Fibroblast of skin of scalp (primary cell): ENCODE measurements at regions not wholly inside any gene's neighbourhood (a gene's known extent, or its start where the extent isn't known, plus 50 kb on each side); places are given as distances from the start of the nearest gene placed in this dataset.
"Not testable (repeated sequence)": the region's sequence is repeated elsewhere in the genome, so short reads cannot be mapped to it uniquely, and the experiment has no call there.

ENCODE experiments used
- DNase-seq: peaks from one replicate; pipeline ENCODE4 v3.0.0-alpha.2; 2013

DNA sequence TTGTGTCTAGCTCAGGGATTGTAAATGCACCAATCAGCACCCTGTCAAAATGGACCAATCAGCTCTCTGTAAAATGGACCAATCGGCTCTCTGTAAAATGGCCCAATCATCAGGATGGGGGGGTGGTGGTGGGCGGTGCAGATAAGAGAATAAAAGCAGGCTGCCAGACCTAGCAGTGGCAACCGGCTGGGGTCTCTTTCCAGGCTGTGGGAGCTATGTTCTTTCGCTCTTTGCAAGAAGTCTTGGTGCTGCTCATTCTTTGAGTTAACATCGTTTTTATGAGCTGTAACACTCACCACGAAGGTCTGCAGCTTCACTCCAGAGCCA lies 328.9 kb upstream of the KLF4 start:
- DNase-seq, result not testable (repeated sequence)

GRCh38 chr9:107817595-107818502 lies 328.3 kb upstream of the KLF4 start:
- not testable (repeated sequence) for DNase-seq

- no peak for DNase-seq
Measured at GRCh38 chr9:107816561-107817021, 327.0 kb upstream of the KLF4 start.

DNA sequence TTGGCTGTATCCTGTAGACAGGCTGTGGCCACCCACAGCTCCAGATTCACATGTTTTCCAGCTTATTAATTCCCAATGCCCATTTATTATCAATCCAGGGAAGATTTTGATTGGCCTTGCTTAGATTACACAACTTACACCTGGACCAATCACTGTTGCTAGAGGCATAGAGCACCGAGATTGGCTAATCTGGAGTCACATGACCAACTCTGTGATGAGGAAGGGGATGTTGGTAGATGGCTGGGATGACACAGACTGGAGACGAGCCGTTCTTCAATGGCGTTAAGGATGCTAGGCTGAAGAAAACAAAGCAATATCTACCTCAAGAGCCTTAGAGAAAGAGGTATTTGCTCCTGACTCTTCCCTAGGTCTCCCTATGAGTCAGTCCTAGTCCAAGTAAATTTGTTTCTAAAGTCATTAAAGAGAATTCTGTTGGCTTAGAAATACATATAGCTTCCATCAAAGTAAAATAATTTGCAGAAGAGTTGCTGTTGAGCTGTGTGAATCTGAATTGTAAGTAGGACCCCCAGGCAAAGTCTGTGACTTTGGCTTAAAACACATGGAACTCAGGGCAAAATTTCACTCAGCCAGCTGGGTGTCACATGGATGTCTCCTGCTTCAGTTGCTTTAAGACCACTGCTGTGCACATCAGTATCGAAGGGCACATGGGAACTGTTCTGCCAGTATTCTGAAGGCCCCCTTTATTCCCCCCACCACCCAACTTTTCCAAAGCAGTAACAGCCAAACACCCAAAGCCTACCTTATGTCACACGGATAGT lies 326.4 kb upstream of the KLF4 start:
- no peak for DNase-seq

GRCh38 chr9:107813287-107813686 lies 323.7 kb upstream of the KLF4 start:
- DNase-seq, result no peak

DNA sequence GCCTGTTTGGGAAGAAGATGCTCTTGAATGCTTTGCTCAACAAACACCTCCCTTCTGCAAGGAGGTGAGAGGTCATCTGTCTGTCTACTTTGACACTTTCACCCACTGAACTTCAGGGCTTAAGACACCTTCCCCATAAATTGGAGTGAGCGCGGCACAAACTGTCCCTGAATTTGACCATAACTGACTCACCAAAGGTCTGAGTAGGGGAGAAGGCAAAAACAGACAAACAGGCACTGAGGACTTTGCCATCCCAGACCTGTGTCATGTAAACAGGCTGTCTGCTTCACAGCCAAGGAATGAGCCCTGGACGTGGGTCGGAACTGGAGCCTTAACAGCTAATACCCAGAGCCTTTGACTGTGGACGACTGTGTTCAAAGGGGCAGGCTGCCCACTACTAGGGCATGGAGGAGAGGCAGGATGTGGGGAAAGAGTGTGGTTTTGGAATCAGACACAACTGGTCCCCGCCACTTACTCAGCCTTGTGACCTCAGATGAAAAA lies 320.9 kb upstream of the KLF4 start:
- DNase-seq, result no peak

- peak; percentile 11 for DNase-seq
Measured at GRCh38 chr9:107809871-107810460, 320.4 kb upstream of the KLF4 start.

- DNase-seq, result peak; percentile 49
Measured at GRCh38 chr9:107807183-107807582, 317.6 kb upstream of the KLF4 start.

DNA sequence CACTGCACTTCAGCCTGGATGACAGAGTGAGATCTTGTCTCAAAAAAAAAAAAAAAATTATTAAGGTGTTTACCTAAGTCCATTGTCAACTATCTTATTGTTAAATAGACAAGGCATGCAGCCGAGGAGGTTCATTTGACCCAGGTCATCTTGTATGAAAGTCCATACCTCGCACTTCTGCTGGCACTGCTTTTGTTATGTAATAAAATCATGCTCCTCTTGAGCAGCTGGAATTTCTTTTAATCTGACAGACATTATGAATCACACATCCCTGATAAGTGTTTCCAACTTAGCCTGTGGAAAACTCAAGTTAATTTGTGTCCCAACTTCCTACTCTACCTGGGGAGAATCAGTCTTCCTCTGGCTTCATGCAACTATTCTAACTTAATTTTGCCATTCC lies 315.6 kb upstream of the KLF4 start:
- no peak for DNase-seq

- DNase-seq, result no peak
Measured at GRCh38 chr9:107794259-107794658, 304.7 kb upstream of the KLF4 start.

DNA sequence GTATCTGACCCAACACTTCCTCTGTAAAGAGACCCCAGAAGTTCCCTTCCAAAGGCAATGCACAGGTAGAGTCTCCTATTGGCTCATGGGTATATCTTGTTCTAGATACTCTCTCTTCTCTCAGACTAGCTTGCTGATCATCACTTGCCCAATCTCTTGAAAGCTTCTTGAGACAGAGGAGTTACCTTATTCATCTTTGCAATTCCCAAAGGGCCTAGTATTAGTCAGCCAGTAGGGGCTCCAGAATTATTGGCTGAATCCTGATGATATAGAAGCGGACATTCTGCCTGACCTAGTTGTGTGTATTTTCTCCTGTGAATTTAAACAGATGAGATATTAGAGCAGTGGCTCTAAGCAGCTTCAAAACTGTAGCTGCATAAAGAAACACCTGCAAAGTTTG lies 304.0 kb upstream of the KLF4 start:
- DNase-seq, result no peak

DNA sequence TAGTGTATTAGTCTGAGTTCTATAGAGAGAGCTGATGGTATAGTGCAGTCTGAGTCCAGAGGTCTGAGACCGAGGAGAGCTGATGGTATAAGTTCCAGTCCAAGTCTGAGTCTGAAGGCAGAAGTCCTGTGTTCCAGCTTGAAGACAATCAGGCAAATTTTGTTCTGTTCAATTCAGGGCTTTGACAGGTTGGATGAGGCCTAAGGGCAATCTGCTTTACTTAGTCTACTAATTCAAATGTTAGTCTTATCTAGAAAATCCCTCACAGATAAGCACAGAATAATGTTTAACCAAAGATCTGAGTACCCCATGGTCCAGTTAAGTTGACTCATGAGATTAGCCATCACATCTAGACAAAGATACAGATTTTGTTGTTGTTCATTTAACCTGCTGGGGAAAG lies 303.0 kb upstream of the KLF4 start:
- no peak for DNase-seq

- no peak for DNase-seq
Measured at GRCh38 chr9:107792006-107792405, 302.4 kb upstream of the KLF4 start.

DNA sequence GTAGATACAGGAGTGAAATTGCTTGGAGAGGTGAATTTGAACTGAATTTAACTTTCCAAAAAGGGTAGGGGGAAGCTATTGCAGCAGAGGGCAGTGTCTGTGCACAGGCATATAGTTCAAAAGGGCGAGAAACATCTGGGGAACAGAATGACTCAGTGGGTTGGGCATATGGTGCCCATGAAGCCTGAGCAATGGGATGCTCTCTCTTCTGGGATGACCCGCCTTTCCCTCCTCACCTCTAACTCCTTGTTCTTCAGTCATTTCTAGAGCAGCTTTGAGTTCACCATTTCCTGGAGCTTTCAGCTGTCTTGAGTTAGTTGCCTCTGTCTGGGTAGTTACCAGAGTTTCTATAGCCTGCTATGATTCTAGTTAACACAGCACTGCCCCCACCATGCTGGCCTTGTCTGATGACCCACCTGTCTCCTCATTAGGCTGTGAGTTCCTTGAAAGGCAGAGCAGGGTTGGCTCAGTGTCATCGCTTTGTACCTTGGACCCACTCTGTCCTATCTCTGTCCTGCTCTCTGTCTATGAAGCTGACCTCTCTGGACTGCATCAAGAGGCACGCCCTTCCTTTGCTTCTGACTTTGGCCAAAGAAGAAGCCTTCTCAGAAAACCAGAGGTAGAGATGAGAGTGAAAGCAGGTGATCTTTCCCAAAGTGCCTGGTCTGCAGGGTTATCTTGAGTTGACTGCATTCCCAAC lies 299.6 kb upstream of the KLF4 start:
- no peak for DNase-seq

DNA sequence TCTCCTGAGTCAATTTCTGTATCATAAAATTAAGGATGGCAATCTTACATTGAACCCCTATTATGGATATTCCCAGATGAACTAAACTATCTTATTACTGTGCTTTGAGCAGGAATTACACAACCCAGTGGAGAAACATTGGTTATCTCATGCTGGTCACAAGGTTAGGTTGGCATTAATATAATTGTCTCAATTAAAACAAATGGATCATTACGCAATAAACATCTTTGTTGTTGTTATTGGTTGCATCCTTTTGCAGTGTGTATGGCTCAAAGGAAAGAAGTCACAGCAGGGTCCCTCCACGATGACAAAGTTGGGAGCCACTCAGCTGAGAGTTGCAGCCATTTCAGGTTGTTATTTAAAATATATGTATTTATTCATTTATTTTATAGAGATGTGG lies 297.0 kb upstream of the KLF4 start:
- no peak for DNase-seq

DNA sequence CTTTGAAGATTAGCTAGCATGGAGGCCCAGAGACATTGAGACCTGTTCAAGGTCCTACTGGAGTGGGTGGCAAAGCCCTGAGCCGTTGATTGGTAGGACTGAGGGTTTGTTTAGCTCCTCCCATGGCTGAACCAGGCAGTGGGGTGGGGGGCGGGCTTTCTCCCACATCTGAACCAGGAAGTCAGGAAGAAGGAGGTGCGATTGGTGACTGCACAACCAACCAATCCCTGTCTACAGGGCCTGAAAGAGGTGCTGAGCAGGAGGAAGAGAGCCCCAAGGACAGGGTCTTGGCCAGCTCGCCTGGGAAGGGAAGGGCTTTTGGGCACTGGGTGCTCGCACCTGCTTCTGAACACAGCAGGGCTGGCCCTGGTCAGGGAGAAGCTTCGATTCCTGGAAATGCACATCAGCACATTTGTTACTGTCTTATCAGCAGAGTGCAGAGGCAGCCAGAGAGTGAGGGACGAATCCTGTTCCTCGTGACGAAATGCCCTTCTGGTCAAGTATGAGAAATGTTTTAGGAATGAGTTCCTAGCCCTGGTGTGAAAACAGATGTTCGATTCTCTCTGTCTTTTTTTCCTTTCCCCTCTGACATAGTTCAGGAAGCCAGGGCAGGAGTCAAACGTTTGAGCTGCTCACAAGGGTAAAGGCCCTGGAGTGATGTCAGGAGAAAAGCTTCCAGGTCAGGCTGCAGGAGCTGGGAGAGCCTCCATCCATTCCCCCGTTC lies 294.8 kb upstream of the KLF4 start:
- DNase-seq, result peak; percentile 69

DNA sequence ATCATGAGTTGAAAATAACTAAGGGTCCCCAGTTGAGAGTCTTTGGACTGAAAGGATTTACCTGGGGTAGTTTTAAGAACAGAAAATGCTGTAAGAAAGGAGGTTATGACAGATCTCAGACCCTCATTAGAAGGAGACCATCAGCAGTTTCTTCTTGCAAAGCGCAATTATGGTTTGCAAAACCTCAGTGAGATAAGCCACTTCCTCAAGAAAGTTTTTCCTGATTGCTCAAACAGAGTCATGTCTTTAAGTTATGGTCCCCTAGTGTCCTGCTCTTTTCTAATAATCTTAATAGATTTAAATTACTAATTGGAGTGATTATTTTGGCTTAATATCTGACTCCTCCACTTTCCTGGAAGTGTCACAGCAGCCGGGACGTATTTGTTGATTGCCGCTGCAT lies 293.2 kb upstream of the KLF4 start:
- no peak for DNase-seq

GRCh38 chr9:107782381-107782780 lies 292.8 kb upstream of the KLF4 start:
- DNase-seq, result peak; percentile 85

GRCh38 chr9:107780960-107781359 lies 291.4 kb upstream of the KLF4 start:
- DNase-seq, result no peak

- no peak for DNase-seq
Measured at GRCh38 chr9:107779731-107780130, 290.2 kb upstream of the KLF4 start.

DNA sequence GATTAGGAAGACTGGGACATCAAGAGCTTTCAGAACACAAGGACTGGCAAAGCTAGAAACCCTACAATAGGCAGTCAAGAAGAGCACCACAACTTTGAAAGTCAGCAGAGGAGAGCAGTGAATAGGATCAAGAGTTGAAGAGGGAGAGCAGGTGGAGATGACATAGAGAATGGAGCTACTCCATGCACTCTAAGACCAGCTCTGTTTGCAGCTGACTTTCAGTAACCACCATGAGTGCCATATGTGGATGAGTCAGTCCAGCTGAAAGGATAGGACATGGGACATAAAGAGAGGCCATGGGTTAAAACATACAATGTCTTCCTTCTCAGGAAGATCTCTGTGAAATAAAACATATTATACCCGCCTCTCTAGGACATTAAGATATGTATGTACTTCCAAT lies 289.1 kb upstream of the KLF4 start:
- no peak for DNase-seq

DNA sequence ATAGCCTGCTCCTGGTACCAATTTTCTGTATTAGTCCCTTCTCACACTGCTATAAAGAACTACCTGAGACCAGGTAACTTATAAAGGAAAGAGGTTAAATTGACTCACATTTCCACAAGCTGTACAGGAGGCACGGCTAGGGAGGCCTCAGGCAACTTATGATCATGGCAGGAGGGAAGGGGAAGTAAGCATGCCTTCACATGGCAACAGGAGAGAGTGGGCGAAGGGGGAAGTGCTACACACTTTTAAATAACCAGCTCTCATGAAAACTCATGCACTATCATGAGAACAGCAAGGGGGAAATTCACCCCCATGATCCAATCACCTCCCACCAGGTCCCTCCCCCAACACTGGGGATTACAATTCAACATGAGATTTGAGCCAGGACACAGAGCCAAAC lies 284.5 kb upstream of the KLF4 start:
- not testable (repeated sequence) for DNase-seq
